ENCODE measurements at regions not wholly inside any gene's neighbourhood (a gene's known extent, or its start where the extent isn't known, plus 50 kb on each side); places are given as distances from the start of the nearest gene placed in this dataset.

GRCh38 chr2:231655894-231656293, 52.4 kb upstream of the PTMA start:
- Histone ChIP-seq H3K27me3 (no peaks in the 10 kb centered on the region), H3K4me3 (no peak overlapping the region), H3K9me3 (no peaks in the 10 kb centered on the region), H3K4me1 (peaks cover 0 to 7% (median 0%) of the 10 kb centered on the region in 4 donors), H3K27ac (no peak overlapping the region), H3K36me3 (no peaks in the 10 kb centered on the region)
- DNase-seq (no peak), ATAC-seq (ENCODE audit: low FRiP score in 2 of 2) (no peak)
- no peak for TF ChIP-seq EP300 (IDR thresholded peaks at IDR 0.05)
- TF ChIP-seq CTCF (IDR thresholded peaks at IDR 0.05) = no peak
- no peak for TF ChIP-seq POLR2A (IDR thresholded peaks at IDR 0.05)
- TF ChIP-seq POLR2AphosphoS5 (IDR thresholded peaks at IDR 0.05) = no peak
- WGBS, 2 donors = 66 to 72% methylated on average over 6 of the region's 6 CpGs

Small RNAs in the stretch of these regions (small RNA-seq; reads per million reads assigned to genes)
- gene RN7SL499P = 0 reads per million in 4 donors
